ENCODE measurements at regions not wholly inside any gene's neighbourhood (a gene's known extent, or its start where the extent isn't known, plus 50 kb on each side); places are given as distances from the start of the nearest gene placed in this dataset.

DNA sequence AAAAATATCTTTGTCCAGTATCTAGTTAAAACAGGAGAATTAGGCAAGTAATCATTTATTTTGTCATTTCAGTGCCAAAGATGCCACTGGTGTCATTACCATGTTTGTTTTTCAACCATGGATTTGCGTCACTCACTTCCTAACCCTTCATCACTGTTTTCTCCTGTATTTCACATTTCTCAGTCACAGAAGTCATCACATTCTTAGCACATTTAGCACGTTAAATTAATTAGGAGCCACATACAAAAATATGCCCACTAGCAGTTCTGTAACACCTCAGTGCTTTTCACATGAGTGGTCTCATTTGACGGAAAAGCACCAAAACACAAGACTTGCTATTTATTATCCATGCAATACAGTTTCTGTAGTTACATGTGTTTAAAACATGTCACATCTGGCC, 546.0 kb downstream of the METTL15 start:
- no peak for TF ChIP-seq ZBTB7A (tag by site-specific recombination; IDR thresholded peaks at IDR 0.05; ENCODE audit: low read depth)
- TF ChIP-seq, protein P1, sequence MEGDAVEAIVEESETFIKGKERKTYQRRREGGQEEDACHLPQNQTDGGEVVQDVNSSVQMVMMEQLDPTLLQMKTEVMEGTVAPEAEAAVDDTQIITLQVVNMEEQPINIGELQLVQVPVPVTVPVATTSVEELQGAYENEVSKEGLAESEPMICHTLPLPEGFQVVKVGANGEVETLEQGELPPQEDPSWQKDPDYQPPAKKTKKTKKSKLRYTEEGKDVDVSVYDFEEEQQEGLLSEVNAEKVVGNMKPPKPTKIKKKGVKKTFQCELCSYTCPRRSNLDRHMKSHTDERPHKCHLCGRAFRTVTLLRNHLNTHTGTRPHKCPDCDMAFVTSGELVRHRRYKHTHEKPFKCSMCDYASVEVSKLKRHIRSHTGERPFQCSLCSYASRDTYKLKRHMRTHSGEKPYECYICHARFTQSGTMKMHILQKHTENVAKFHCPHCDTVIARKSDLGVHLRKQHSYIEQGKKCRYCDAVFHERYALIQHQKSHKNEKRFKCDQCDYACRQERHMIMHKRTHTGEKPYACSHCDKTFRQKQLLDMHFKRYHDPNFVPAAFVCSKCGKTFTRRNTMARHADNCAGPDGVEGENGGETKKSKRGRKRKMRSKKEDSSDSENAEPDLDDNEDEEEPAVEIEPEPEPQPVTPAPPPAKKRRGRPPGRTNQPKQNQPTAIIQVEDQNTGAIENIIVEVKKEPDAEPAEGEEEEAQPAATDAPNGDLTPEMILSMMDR (tag by site-specific recombination; IDR thresholded peaks at IDR 0.05), result no peak
- no peak for TF ChIP-seq ZNF341 (tag by site-specific recombination; IDR thresholded peaks at IDR 0.05; ENCODE audit: low read depth)
- TF ChIP-seq, protein P2, sequence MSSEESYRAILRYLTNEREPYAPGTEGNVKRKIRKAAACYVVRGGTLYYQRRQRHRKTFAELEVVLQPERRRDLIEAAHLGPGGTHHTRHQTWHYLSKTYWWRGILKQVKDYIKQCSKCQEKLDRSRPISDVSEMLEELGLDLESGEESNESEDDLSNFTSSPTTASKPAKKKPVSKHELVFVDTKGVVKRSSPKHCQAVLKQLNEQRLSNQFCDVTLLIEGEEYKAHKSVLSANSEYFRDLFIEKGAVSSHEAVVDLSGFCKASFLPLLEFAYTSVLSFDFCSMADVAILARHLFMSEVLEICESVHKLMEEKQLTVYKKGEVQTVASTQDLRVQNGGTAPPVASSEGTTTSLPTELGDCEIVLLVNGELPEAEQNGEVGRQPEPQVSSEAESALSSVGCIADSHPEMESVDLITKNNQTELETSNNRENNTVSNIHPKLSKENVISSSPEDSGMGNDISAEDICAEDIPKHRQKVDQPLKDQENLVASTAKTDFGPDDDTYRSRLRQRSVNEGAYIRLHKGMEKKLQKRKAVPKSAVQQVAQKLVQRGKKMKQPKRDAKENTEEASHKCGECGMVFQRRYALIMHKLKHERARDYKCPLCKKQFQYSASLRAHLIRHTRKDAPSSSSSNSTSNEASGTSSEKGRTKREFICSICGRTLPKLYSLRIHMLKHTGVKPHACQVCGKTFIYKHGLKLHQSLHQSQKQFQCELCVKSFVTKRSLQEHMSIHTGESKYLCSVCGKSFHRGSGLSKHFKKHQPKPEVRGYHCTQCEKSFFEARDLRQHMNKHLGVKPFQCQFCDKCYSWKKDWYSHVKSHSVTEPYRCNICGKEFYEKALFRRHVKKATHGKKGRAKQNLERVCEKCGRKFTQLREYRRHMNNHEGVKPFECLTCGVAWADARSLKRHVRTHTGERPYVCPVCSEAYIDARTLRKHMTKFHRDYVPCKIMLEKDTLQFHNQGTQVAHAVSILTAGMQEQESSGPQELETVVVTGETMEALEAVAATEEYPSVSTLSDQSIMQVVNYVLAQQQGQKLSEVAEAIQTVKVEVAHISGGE (tag by site-specific recombination; conservative IDR thresholded peaks at IDR 0.05; ENCODE audit: low read depth), result no peak
- TF ChIP-seq, protein P3, sequence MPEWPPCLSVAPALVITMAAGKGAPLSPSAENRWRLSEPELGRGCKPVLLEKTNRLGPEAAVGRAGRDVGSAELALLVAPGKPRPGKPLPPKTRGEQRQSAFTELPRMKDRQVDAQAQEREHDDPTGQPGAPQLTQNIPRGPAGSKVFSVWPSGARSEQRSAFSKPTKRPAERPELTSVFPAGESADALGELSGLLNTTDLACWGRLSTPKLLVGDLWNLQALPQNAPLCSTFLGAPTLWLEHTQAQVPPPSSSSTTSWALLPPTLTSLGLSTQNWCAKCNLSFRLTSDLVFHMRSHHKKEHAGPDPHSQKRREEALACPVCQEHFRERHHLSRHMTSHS (tag by site-specific recombination; IDR thresholded peaks at IDR 0.05), result no peak
